ENCODE measurements at regions not wholly inside any gene's neighbourhood (a gene's known extent, or its start where the extent isn't known, plus 50 kb on each side); places are given as distances from the start of the nearest gene placed in this dataset.

GRCh38 chr12:11563785-11564739, 85.4 kb upstream of the ETV6 start:
- TF ChIP-seq ARID4B (CRISPR knock-in tag; IDR thresholded peaks at IDR 0.05), result no peak
- TF ChIP-seq POLR2AphosphoS2 (IDR thresholded peaks at IDR 0.05; ENCODE audit: low read length), result no peak
- no peak for TF ChIP-seq CTCF (IDR thresholded peaks at IDR 0.05 in 2 of 3, conservative IDR thresholded peaks at IDR 0.05 in 1 of 3; ENCODE audit: insufficient read depth in 2 of 3, low read depth in 1 of 3, low read length in 3 of 3)
- TF ChIP-seq ATF2 (CRISPR knock-in tag; IDR thresholded peaks at IDR 0.05), result no peak
- no peak for TF ChIP-seq POLR2A (conservative IDR thresholded peaks at IDR 0.05)

Data from K562 (cell line).